Activated CD4-positive, alpha-beta T cell treated with anti-CD3 and anti-CD28 coated beads, Interleukin-2, amount 10 ng/mL, durations not matched to agents 24 days and 14 days (primary cell): ENCODE measurements at regions not wholly inside any gene's neighbourhood (a gene's known extent, or its start where the extent isn't known, plus 50 kb on each side); places are given as distances from the start of the nearest gene placed in this dataset.
"Not testable (repeated sequence)": the region's sequence is repeated elsewhere in the genome, so short reads cannot be mapped to it uniquely, and the experiment has no call there.

Experiments used
- DNase-seq: peaks from one replicate; pipeline ENCODE4 v3.0.0; 2022
- H3K27ac Mint-ChIP-seq: one replicate; pipeline ENCODE4 v1.8.0; 2022; ENCODE audit warnings: mild to moderate bottlenecking, mixed read lengths
- H3K27me3 Mint-ChIP-seq: one replicate; pipeline ENCODE4 v1.8.0; 2022; ENCODE audit warnings: mixed read lengths
- H3K36me3 Mint-ChIP-seq: one replicate; pipeline ENCODE4 v1.8.0; 2022; ENCODE audit warnings: low read depth, mild to moderate bottlenecking, mixed read lengths
- H3K4me1 Mint-ChIP-seq: one replicate; pipeline ENCODE4 v1.8.0; 2021; ENCODE audit warnings: mixed read lengths
- H3K4me3 Mint-ChIP-seq: one replicate; pipeline ENCODE4 v1.8.0; 2022; ENCODE audit warnings: mild to moderate bottlenecking, moderate library complexity, mixed read lengths
- H3K9me3 Mint-ChIP-seq: one replicate; pipeline ENCODE4 v1.8.0; 2021; ENCODE audit warnings: mixed read lengths
- intact Hi-C: fragments of 100-400 bp; cut with micrococcal nuclease; formaldehyde crosslinking; loops from one replicate; pipeline ENCODE4 v1.15.1; 2023

- intact Hi-C loops: not testable (repeated sequence)
Measured at GRCh38 chr12:68552605-68553195, 58.0 kb upstream of the RAP1B start.

GRCh38 chr12:68557011-68557730 is 53.5 kb upstream of the RAP1B start:
- Mint-ChIP-seq H3K27ac (no peak overlapping the region), H3K27me3 (peaks cover 6% of the 10 kb centered on the region), H3K4me1 (peaks cover 26% of the 10 kb centered on the region), H3K9me3 (peaks cover 6% of the 10 kb centered on the region), H3K36me3 (no peaks in the 10 kb centered on the region), H3K4me3 (no peak overlapping the region)
- no peak for DNase-seq
- intact Hi-C loops: no loop called here

More at GRCh38 chr12:68552605-68553195, 58.0 kb upstream of the RAP1B start:
- not testable (repeated sequence) for DNase-seq, H3K27me3 Mint-ChIP-seq, H3K36me3 Mint-ChIP-seq, H3K27ac Mint-ChIP-seq, H3K4me3 Mint-ChIP-seq
- Mint-ChIP-seq H3K4me1 (peaks cover 10% of the 10 kb centered on the region), H3K9me3 (peaks cover 25% of the 10 kb centered on the region)

- DNase-seq: no peak
- intact Hi-C loops: no loop called here
- Mint-ChIP-seq H3K27me3 (peaks cover 6% of the 10 kb centered on the region), H3K4me1 (peaks cover 28% of the 10 kb centered on the region), H3K36me3 (no peaks in the 10 kb centered on the region), H3K9me3 (peaks cover 6% of the 10 kb centered on the region), H3K27ac (no peak overlapping the region), H3K4me3 (no peak overlapping the region)
Measured at GRCh38 chr12:68559246-68559645, 51.5 kb upstream of the RAP1B start.

- intact Hi-C loops: no loop called here
- Mint-ChIP-seq H3K4me1 (peaks cover 35% of the 10 kb centered on the region), H3K9me3 (peaks cover 6% of the 10 kb centered on the region), H3K4me3 (no peak overlapping the region), H3K36me3 (no peaks in the 10 kb centered on the region), H3K27me3 (peaks cover 4% of the 10 kb centered on the region), H3K27ac (no peak overlapping the region)
- DNase-seq: no peak
Measured at GRCh38 chr12:68559984-68560850, 50.5 kb upstream of the RAP1B start.

GRCh38 chr12:68560851-68561422 is 49.8 kb upstream of the RAP1B start:
- peaks cover 40% of the 10 kb centered on the region for H3K4me1 Mint-ChIP-seq
- H3K9me3 Mint-ChIP-seq: peaks cover 6% of the 10 kb centered on the region
- intact Hi-C loops: no loop called here
- no peak for DNase-seq
- no peak overlapping the region for H3K27ac Mint-ChIP-seq
- no peak overlapping the region for H3K4me3 Mint-ChIP-seq
- no peaks in the 10 kb centered on the region for H3K36me3 Mint-ChIP-seq
- peaks cover 2% of the 10 kb centered on the region for H3K27me3 Mint-ChIP-seq
